ENCODE measurements at regions not wholly inside any gene's neighbourhood (a gene's known extent, or its start where the extent isn't known, plus 50 kb on each side); places are given as distances from the start of the nearest gene placed in this dataset.

DNA sequence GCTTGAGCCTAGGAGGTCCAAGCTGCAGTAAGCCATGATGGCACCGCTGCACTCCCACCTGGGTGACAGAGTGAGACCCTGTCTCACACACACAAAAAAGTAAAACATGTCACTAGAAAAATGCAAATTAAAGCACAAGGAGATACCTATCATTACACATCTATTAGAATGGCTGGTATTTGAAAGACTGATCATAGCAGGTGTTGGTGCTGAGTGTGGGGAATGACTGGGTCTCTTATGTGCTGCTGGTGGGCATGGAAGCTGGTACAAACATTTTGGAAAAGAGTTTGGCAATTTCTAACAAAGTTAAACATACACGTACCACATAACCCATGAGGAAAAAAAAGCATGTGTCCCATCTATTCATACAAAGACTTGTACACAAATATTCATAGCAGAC lies 142.1 kb upstream of the ZBTB40 start:
- no CpG with 5 or more reads among the region's 2 CpGs for WGBS (ENCODE audit: insufficient coverage)
- H3K27me3 ChIP-seq (ENCODE audit: control insufficient read depth, insufficient read depth, low read length): no peaks in the 10 kb centered on the region
- H3K27ac ChIP-seq (ENCODE audit: low read depth, low read length): no peak overlapping the region

GRCh38 chr1:22311461-22311860 lies 140.2 kb upstream of the ZBTB40 start:
- peaks cover 2% of the 10 kb centered on the region for H3K9me3 ChIP-seq (ENCODE audit: control insufficient read depth, insufficient read depth, low read length)
- peaks cover 7% of the 10 kb centered on the region for H3K4me1 ChIP-seq (ENCODE audit: control insufficient read depth, insufficient read depth, low read length)
- 92% methylated on average over 6 of the region's 6 CpGs for WGBS (ENCODE audit: insufficient coverage)
- DNase-seq (ENCODE audit: low read depth in 4 of 6, low spot score in 6 of 6): no peak
- no peak overlapping the region for H3K27ac ChIP-seq (ENCODE audit: low read depth, low read length)
- no peaks in the 10 kb centered on the region for H3K36me3 ChIP-seq (ENCODE audit: control insufficient read depth, insufficient read depth, low read length)
- no peak overlapping the region for H3K4me3 ChIP-seq (ENCODE audit: low read depth, low read length)
- no peaks in the 10 kb centered on the region for H3K27me3 ChIP-seq (ENCODE audit: control insufficient read depth, insufficient read depth, low read length)

More for the DNA sequence above, 142.1 kb upstream of the ZBTB40 start:
- H3K4me1 ChIP-seq (ENCODE audit: control insufficient read depth, insufficient read depth, low read length): no peaks in the 10 kb centered on the region
- peaks cover 2% of the 10 kb centered on the region for H3K9me3 ChIP-seq (ENCODE audit: control insufficient read depth, insufficient read depth, low read length)
- no peak for DNase-seq (ENCODE audit: low read depth in 4 of 6, low spot score in 6 of 6)
- H3K36me3 ChIP-seq (ENCODE audit: control insufficient read depth, insufficient read depth, low read length): no peaks in the 10 kb centered on the region
- no peak overlapping the region for H3K4me3 ChIP-seq (ENCODE audit: low read depth, low read length)

DNA sequence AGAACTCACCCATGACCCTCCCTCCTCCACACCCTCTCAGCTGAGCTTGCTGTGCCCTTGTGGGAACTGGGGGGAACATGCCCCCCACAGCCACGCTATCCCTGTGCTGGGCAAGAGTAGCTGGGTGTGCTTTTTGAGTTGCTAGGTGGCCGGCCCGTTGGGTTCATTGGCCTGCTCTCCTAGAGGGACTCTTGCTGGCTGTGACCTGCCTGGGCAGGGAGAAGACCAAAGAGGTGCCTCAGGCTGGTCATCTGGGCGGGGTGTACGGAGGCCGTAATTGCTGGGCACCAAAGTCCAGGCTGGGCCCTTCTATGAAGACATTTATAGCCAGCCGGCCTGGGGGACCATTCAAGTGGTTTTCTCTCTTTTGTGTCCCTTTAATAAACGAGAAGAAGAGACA lies 138.3 kb upstream of the ZBTB40 start:
- Histone ChIP-seq H3K27me3 (ENCODE audit: control insufficient read depth, insufficient read depth, low read length) (no peaks in the 10 kb centered on the region), H3K9me3 (ENCODE audit: control insufficient read depth, insufficient read depth, low read length) (no peaks in the 10 kb centered on the region), H3K36me3 (ENCODE audit: control insufficient read depth, insufficient read depth, low read length) (no peaks in the 10 kb centered on the region), H3K4me3 (ENCODE audit: low read depth, low read length) (no peak overlapping the region), H3K4me1 (ENCODE audit: control insufficient read depth, insufficient read depth, low read length) (peaks cover 16% of the 10 kb centered on the region), H3K27ac (ENCODE audit: low read depth, low read length) (no peak overlapping the region)
- 82% methylated on average over 8 of the region's 8 CpGs for WGBS (ENCODE audit: insufficient coverage)
- DNase-seq (ENCODE audit: low read depth in 4 of 6, low spot score in 6 of 6): no peak

- Histone ChIP-seq H3K27me3 (ENCODE audit: control insufficient read depth, insufficient read depth, low read length) (no peaks in the 10 kb centered on the region), H3K4me3 (ENCODE audit: low read depth, low read length) (no peak overlapping the region), H3K9me3 (ENCODE audit: control insufficient read depth, insufficient read depth, low read length) (no peaks in the 10 kb centered on the region), H3K4me1 (ENCODE audit: control insufficient read depth, insufficient read depth, low read length) (peaks cover 29% of the 10 kb centered on the region), H3K27ac (ENCODE audit: low read depth, low read length) (no peak overlapping the region), H3K36me3 (ENCODE audit: control insufficient read depth, insufficient read depth, low read length) (no peaks in the 10 kb centered on the region)
- peak in 1 of 6 donors; percentile 72 for DNase-seq (ENCODE audit: low read depth in 4 of 6, low spot score in 6 of 6)
- 94% methylated on average over 11 of the region's 11 CpGs for WGBS (ENCODE audit: insufficient coverage)
Measured at GRCh38 chr1:22314706-22315105, 136.9 kb upstream of the ZBTB40 start.

DNA sequence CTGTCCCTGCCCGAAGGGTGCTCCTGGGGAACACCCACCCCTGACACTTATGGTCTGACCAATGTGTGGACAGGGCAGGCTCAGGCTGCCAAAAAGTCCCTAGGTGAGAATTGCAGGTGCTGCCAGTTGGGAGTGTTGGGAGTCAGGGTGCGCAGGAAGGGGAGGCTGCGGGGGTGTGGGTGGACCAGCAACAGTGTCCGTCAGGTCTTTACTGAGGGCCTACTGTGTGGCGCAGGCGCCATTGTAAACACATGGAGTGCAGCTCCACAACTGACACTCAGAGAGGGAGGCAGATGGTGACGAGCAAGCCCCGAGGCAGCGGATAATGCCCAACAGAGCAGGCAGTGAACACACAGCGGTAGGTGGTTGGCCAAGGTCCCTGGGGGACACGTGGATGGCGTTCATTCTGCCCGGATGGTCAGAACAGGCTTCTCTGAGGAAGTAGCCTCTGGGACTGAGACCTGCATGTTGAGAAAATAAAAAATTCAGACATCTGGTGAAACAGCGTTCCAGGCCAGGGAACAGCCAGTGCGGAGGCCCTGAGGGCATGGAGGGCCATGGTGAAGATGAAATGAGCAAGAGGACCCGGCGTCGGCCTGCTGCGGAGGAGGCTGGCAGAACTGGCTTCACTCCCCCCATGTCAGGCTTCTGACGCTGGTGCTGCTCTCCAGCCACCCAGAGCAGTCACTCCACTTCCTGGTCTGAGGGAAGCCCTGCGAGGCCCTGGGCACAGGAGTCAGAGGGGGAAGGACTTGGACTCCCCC lies 136.2 kb upstream of the ZBTB40 start:
- 63% methylated on average over 20 of the region's 21 CpGs for WGBS (ENCODE audit: insufficient coverage)
- Histone ChIP-seq H3K4me3 (ENCODE audit: low read depth, low read length) (no peak overlapping the region), H3K4me1 (ENCODE audit: control insufficient read depth, insufficient read depth, low read length) (peaks cover 33% of the 10 kb centered on the region), H3K36me3 (ENCODE audit: control insufficient read depth, insufficient read depth, low read length) (no peaks in the 10 kb centered on the region), H3K27ac (ENCODE audit: low read depth, low read length) (no peak overlapping the region), H3K9me3 (ENCODE audit: control insufficient read depth, insufficient read depth, low read length) (no peaks in the 10 kb centered on the region), H3K27me3 (ENCODE audit: control insufficient read depth, insufficient read depth, low read length) (no peaks in the 10 kb centered on the region)
- peak in 1 of 6 donors; percentile 3 for DNase-seq (ENCODE audit: low read depth in 4 of 6, low spot score in 6 of 6)

DNA sequence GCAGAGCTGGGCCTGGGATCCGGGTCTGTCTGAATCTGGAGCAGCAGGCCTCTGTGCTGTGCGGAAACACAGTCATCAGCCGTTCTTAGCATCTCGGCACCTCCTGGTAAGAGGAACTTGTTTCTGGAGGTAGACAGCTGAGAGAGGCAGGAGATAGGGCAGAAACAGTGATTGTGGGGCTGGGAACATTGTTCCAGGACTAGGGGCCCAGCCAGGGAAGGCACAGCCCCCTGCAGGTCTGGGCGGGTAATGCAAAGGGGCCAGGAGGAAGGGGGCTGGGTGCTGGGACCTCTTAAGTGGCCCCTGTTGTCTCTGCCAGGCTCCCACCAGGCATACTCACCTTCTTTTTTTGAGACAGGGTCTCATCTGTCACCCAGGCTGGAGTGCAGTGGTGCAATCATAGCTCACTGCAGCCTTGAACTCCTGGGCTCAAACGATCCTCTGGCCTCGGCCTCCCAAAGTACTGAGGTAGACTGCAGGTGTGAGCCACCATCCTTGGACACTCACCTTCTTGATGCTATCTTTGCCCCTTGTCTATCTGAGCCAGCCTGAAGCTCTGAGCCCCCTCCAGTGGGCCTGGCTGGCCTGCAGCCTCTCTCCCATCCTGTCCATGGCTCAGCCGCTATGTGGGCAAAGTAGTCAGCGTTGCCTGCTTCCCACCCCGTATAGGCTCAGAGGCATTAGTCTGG lies 134.3 kb upstream of the ZBTB40 start:
- peak in 1 of 6 donors; percentile 4 for DNase-seq (ENCODE audit: low read depth in 4 of 6, low spot score in 6 of 6)
- H3K9me3 ChIP-seq (ENCODE audit: control insufficient read depth, insufficient read depth, low read length): no peaks in the 10 kb centered on the region
- peaks cover 40% of the 10 kb centered on the region for H3K4me1 ChIP-seq (ENCODE audit: control insufficient read depth, insufficient read depth, low read length)
- no peaks in the 10 kb centered on the region for H3K27me3 ChIP-seq (ENCODE audit: control insufficient read depth, insufficient read depth, low read length)
- H3K4me3 ChIP-seq (ENCODE audit: low read depth, low read length): no peak overlapping the region
- H3K36me3 ChIP-seq (ENCODE audit: control insufficient read depth, insufficient read depth, low read length): no peaks in the 10 kb centered on the region
- no peak overlapping the region for H3K27ac ChIP-seq (ENCODE audit: low read depth, low read length)
- 72% methylated on average over 9 of the region's 10 CpGs for WGBS (ENCODE audit: insufficient coverage)

GRCh38 chr1:22317920-22318243 lies 133.8 kb upstream of the ZBTB40 start:
- WGBS (ENCODE audit: insufficient coverage): 35% methylated on average over 3 of the region's 3 CpGs
- no peak for DNase-seq (ENCODE audit: low read depth in 4 of 6, low spot score in 6 of 6)
- H3K27me3 ChIP-seq (ENCODE audit: control insufficient read depth, insufficient read depth, low read length): no peaks in the 10 kb centered on the region
- no peaks in the 10 kb centered on the region for H3K9me3 ChIP-seq (ENCODE audit: control insufficient read depth, insufficient read depth, low read length)
- H3K36me3 ChIP-seq (ENCODE audit: control insufficient read depth, insufficient read depth, low read length): no peaks in the 10 kb centered on the region
- no peak overlapping the region for H3K27ac ChIP-seq (ENCODE audit: low read depth, low read length)
- H3K4me3 ChIP-seq (ENCODE audit: low read depth, low read length): no peak overlapping the region
- peaks cover 40% of the 10 kb centered on the region for H3K4me1 ChIP-seq (ENCODE audit: control insufficient read depth, insufficient read depth, low read length)

- peak overlapping the region; percentile 57 for H3K27ac ChIP-seq (ENCODE audit: low read depth, low read length)
- peaks cover 40% of the 10 kb centered on the region for H3K4me1 ChIP-seq (ENCODE audit: control insufficient read depth, insufficient read depth, low read length)
- H3K27me3 ChIP-seq (ENCODE audit: control insufficient read depth, insufficient read depth, low read length): no peaks in the 10 kb centered on the region
- H3K4me3 ChIP-seq (ENCODE audit: low read depth, low read length): no peak overlapping the region
- H3K36me3 ChIP-seq (ENCODE audit: control insufficient read depth, insufficient read depth, low read length): no peaks in the 10 kb centered on the region
- DNase-seq (ENCODE audit: low read depth in 4 of 6, low spot score in 6 of 6): peak in 5 of 6 donors; percentile 72 to 96 (median 82)
- no peaks in the 10 kb centered on the region for H3K9me3 ChIP-seq (ENCODE audit: control insufficient read depth, insufficient read depth, low read length)
- 6% methylated on average over 23 of the region's 24 CpGs for WGBS (ENCODE audit: insufficient coverage)
Measured at GRCh38 chr1:22318279-22318981, 133.2 kb upstream of the ZBTB40 start.

DNA sequence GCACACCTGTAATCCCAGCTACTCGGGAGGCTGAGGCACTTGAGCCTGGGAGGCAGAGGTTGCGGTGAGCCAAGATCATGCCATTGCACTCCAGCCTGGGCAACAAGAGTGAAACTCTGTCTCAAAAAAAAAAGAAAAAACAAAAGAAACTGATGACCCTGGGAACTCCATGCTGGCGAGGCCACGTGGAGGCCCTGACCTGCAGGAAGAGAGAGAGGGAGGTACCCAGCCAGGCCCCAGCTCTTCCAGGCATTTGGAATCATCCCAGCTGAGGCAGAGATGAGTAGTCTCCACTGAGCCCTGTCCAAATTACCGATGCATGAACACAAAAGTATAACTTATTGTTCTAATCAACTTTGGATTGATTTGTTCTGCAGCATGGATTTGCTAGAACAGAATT lies 132.0 kb upstream of the ZBTB40 start:
- Histone ChIP-seq H3K4me1 (ENCODE audit: control insufficient read depth, insufficient read depth, low read length) (peaks cover 40% of the 10 kb centered on the region), H3K27ac (ENCODE audit: low read depth, low read length) (no peak overlapping the region), H3K27me3 (ENCODE audit: control insufficient read depth, insufficient read depth, low read length) (no peaks in the 10 kb centered on the region), H3K9me3 (ENCODE audit: control insufficient read depth, insufficient read depth, low read length) (no peaks in the 10 kb centered on the region), H3K4me3 (ENCODE audit: low read depth, low read length) (no peak overlapping the region), H3K36me3 (ENCODE audit: control insufficient read depth, insufficient read depth, low read length) (no peaks in the 10 kb centered on the region)
- DNase-seq (ENCODE audit: low read depth in 4 of 6, low spot score in 6 of 6): no peak
- WGBS (ENCODE audit: insufficient coverage): 81% methylated on average over 4 of the region's 5 CpGs
